ENCODE measurements at regions not wholly inside any gene's neighbourhood (a gene's known extent, or its start where the extent isn't known, plus 50 kb on each side); places are given as distances from the start of the nearest gene placed in this dataset.

GRCh38 chr19:30165228-30165813 lies 206.9 kb upstream of the ZNF536 start:
- DNase-seq (ENCODE audit: low read depth) (no peak), FAIRE-seq (no peak)
- no peaks in the 10 kb centered on the region for H3K27me3 ChIP-seq (ENCODE audit: control insufficient read depth, insufficient read depth, low read length)
- no peak for TF ChIP-seq CTCF (IDR thresholded peaks at IDR 0.05; ENCODE audit: insufficient read depth, low read length, severe bottlenecking)
- H3K36me3 ChIP-seq (ENCODE audit: control insufficient read depth, insufficient read depth, low read length): no peaks in the 10 kb centered on the region
- no peak overlapping the region for H3K4me3 ChIP-seq (ENCODE audit: low read depth, low read length)

GRCh38 chr19:30167206-30167868 lies 204.8 kb upstream of the ZNF536 start:
- no peak for TF ChIP-seq CTCF (IDR thresholded peaks at IDR 0.05; ENCODE audit: insufficient read depth, low read length, severe bottlenecking)
- no peak overlapping the region for H3K4me3 ChIP-seq (ENCODE audit: low read depth, low read length)

GRCh38 chr19:30167976-30168635 lies 204.1 kb upstream of the ZNF536 start:
- Histone ChIP-seq H3K27me3 (ENCODE audit: control insufficient read depth, insufficient read depth, low read length) (no peaks in the 10 kb centered on the region), H3K36me3 (ENCODE audit: control insufficient read depth, insufficient read depth, low read length) (no peaks in the 10 kb centered on the region), H3K4me3 (ENCODE audit: low read depth, low read length) (no peak overlapping the region)
- TF ChIP-seq CTCF (IDR thresholded peaks at IDR 0.05; ENCODE audit: insufficient read depth, low read length, severe bottlenecking): no peak
- FAIRE-seq (no peak), DNase-seq (ENCODE audit: low read depth) (no peak)

More at GRCh38 chr19:30167206-30167868, 204.8 kb upstream of the ZNF536 start:
- DNase-seq (ENCODE audit: low read depth) (no peak), FAIRE-seq (no peak)
- Histone ChIP-seq H3K27me3 (ENCODE audit: control insufficient read depth, insufficient read depth, low read length) (no peaks in the 10 kb centered on the region), H3K36me3 (ENCODE audit: control insufficient read depth, insufficient read depth, low read length) (no peaks in the 10 kb centered on the region)

GRCh38 chr19:30168760-30169159 lies 203.4 kb upstream of the ZNF536 start:
- Histone ChIP-seq H3K27me3 (ENCODE audit: control insufficient read depth, insufficient read depth, low read length) (no peaks in the 10 kb centered on the region), H3K4me3 (ENCODE audit: low read depth, low read length) (no peak overlapping the region), H3K36me3 (ENCODE audit: control insufficient read depth, insufficient read depth, low read length) (no peaks in the 10 kb centered on the region)
- FAIRE-seq: no peak
- no peak for TF ChIP-seq CTCF (IDR thresholded peaks at IDR 0.05; ENCODE audit: insufficient read depth, low read length, severe bottlenecking)
- no peak for DNase-seq (ENCODE audit: low read depth)

- no peak for FAIRE-seq
- DNase-seq (ENCODE audit: low read depth): no peak
- Histone ChIP-seq H3K27me3 (ENCODE audit: control insufficient read depth, insufficient read depth, low read length) (no peaks in the 10 kb centered on the region), H3K4me3 (ENCODE audit: low read depth, low read length) (no peak overlapping the region), H3K36me3 (ENCODE audit: control insufficient read depth, insufficient read depth, low read length) (no peaks in the 10 kb centered on the region)
- TF ChIP-seq CTCF (IDR thresholded peaks at IDR 0.05; ENCODE audit: insufficient read depth, low read length, severe bottlenecking): no peak
Observed at GRCh38 chr19:30169196-30169900, 202.8 kb upstream of the ZNF536 start.

All from bronchial epithelial cell (primary cell).